Fibroblast of pulmonary artery (primary cell): ENCODE measurements at regions not wholly inside any gene's neighbourhood (a gene's known extent, or its start where the extent isn't known, plus 50 kb on each side); places are given as distances from the start of the nearest gene placed in this dataset.

Source experiments
- DNase-seq: peaks from one replicate; pipeline ENCODE4 v3.0.0-alpha.2; 2010; ENCODE audit warnings: low read depth
- H3K4me3 ChIP-seq: replicated peaks from 2 replicates; pipeline ENCODE4 v1.5.1; 2011; ENCODE audit warnings: low read depth, mild to moderate bottlenecking, control low read depth, low read length, moderate library complexity
- TF ChIP-seq, protein P1 (sequence below): IDR thresholded peaks from 2 replicates; pipeline ENCODE4 v1.5.1; 2011; ENCODE audit warnings: mild to moderate bottlenecking, control low read depth, low read length, inconsistent platforms; ENCODE audit errors: missing control alignments

DNA sequence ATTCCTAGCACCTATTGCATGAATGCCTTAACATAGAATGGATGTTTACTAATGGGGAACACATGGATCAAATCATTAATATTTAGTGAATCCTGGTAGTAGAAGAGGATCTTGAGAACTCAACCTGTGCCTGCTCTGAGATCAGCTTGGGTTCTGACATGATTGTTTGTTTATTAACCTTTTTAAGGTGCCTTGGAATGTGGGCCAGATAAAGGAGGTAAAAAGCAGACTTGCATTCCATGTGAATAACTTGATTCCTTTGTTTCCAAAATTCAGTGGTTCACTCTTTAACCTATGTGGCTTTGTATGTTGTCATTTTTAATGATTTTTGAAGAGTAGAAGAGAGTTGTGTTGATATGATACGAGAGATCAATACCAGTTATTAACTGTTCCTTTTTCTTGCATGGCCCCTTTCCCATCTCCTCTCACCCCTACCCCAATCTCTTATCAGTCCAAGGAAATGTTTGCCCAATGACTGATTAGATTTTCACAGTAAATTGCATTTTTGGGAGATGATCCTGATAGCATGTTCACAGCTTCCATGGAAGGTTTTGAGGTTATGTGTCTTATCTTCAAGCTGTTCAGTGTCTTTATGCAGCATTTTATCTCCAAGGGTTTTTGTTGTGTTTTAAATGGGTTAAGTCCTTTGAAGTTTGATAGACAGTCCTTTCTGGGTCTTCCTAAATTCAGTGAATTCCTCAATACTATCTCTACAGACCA is 193.7 kb upstream of the FRMD6 start:
- no peak overlapping the region for H3K4me3 ChIP-seq
- no peak for DNase-seq
- TF ChIP-seq, protein P1, sequence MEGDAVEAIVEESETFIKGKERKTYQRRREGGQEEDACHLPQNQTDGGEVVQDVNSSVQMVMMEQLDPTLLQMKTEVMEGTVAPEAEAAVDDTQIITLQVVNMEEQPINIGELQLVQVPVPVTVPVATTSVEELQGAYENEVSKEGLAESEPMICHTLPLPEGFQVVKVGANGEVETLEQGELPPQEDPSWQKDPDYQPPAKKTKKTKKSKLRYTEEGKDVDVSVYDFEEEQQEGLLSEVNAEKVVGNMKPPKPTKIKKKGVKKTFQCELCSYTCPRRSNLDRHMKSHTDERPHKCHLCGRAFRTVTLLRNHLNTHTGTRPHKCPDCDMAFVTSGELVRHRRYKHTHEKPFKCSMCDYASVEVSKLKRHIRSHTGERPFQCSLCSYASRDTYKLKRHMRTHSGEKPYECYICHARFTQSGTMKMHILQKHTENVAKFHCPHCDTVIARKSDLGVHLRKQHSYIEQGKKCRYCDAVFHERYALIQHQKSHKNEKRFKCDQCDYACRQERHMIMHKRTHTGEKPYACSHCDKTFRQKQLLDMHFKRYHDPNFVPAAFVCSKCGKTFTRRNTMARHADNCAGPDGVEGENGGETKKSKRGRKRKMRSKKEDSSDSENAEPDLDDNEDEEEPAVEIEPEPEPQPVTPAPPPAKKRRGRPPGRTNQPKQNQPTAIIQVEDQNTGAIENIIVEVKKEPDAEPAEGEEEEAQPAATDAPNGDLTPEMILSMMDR: no peak

DNA sequence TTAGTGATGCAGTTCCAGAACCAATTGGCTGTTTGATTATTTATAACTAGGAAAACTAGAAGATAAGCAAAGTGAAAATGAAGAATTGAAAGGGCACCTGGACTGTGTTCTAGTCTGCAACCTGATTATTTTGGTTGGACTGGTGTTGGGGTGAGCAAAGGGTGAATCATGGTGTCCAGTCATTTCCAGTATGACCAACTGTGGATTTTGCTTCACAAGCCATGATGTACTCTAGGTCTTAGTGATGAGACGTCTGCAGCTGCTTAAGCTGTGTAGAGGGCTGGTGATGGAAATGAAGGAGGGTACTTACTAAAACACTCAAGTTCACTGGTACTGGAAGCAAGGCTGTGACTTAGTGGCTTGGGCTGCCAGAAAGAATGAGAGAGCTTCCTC is 193.2 kb upstream of the FRMD6 start:
- TF ChIP-seq, protein P1: no peak
- H3K4me3 ChIP-seq: no peak overlapping the region
- DNase-seq: peak; percentile 45

DNA sequence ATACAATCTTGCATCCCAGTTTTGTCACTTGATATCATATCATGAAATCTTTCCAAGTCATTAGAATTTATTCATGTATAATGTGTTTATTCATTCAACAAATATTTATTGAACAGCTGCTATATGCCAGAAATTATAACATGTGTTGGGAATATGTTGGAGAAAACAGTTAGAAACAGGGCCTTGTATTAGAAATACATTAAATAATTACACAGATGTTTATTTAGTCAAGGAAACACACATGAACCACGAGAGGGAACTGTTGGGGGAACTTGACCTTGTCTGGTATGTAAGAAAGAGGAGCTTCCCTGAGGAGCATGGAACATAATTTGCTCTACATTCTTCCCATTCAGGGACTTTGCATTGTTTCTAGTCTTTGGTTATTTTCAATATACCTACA is 191.7 kb upstream of the FRMD6 start:
- DNase-seq: no peak
- TF ChIP-seq, protein P1: no peak
- no peak overlapping the region for H3K4me3 ChIP-seq

DNA sequence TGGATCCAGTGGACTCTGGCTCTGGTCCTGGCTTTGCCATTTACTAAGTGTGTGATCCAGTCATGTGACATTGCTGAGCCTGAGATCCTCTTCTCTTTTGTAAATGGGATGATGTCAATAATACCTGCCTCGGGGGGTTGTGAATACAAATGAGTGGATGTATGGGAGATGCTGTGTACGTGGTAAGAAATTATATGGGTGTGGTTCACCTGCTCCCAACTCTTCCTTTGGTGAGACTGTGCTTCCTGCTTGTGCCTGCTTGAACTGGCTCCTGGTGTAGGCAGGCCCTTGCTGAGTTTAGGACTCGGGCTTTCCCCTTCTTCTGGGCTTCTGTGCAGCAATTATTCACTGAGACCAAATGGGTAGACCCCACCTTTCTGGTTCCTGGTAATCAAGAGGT is 189.5 kb upstream of the FRMD6 start:
- TF ChIP-seq, protein P1: no peak
- H3K4me3 ChIP-seq: no peak overlapping the region
- no peak for DNase-seq

DNA sequence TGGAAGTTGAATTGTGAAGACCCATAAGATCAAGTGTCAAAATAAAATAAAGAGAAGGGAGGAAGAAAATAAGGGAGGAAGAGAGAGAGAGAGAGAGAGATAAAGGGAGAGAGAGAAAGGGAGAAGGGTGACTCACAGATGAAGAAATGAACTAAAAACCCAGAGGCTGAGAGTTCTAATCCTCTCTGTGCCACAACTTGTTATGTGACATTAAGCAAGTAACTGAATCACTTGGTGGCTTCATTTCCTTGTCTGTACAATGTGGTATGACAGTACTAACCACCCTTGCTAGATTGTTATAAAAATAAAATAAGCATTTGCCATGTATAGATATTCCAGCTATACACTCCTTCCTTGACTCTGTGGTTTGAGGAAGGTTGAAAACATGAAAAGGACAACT is 189.0 kb upstream of the FRMD6 start:
- DNase-seq: no peak
- H3K4me3 ChIP-seq: no peak overlapping the region
- TF ChIP-seq, protein P1: no peak

DNA sequence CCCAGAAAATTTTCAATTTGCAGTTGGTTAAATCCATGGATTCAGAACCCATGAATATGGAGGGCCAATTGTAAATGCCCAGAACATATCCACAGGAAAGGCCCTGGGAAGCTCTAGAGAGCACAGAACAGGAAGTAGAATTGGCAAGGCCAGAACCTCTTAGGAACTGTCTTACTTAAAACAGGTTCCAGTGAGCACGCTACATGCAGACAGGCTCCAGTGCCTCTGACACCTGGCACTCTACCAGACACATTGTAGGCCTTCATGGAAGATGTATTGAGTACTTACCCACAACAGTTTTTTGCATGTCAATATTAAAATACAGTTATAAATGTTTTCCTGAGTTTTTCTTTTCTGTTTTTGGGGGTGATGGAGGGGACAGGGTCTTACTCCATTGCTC is 188.2 kb upstream of the FRMD6 start:
- TF ChIP-seq, protein P1: no peak
- H3K4me3 ChIP-seq: no peak overlapping the region
- no peak for DNase-seq

DNA sequence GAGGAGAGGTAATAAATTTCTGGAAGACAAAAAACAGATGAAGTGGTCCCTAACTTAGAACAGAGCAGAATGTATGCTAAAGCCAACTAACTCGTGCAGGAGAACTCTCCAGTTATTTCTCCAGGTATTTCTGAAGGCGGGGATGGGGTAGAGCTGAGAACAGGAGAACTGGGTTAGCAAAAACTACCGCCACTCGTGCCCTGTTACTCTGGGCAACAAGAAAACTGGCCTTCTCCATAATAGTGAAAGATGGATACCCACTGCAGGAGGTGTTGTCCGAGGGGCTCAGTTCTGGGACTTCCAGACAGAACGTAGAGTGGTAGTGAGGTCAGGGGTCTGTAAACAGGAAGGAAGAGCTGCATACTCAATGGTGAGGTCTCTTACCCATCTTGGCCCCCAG is 187.3 kb upstream of the FRMD6 start:
- no peak for DNase-seq
- TF ChIP-seq, protein P1: no peak
- no peak overlapping the region for H3K4me3 ChIP-seq
